ENCODE measurements at regions not wholly inside any gene's neighbourhood (a gene's known extent, or its start where the extent isn't known, plus 50 kb on each side); places are given as distances from the start of the nearest gene placed in this dataset.

GRCh38 chr3:79986338-79986737 lies 218.5 kb upstream of the ROBO1 start:
- no peak for DNase-seq
- TF ChIP-seq CTCF (IDR thresholded peaks at IDR 0.05) = no peak
- no peaks in the 10 kb centered on the region for H3K4me1 ChIP-seq
- H3K27me3 ChIP-seq = no peaks in the 10 kb centered on the region
- no peak overlapping the region for H3K9ac ChIP-seq (ENCODE audit: low read depth in 2 of 2, low read length in 2 of 2)
- H3K36me3 ChIP-seq = no peaks in the 10 kb centered on the region
- no peak overlapping the region for H3K4me3 ChIP-seq
- H3K27ac ChIP-seq = no peak overlapping the region
- no peaks in the 10 kb centered on the region for H3K9me3 ChIP-seq
- intact Hi-C loops (cut with DNase I) = no loop called here

GRCh38 chr3:79985816-79986215 lies 218.0 kb upstream of the ROBO1 start:
- no peaks in the 10 kb centered on the region for H3K4me1 ChIP-seq
- H3K9ac ChIP-seq (ENCODE audit: low read depth in 2 of 2, low read length in 2 of 2) = no peak overlapping the region
- no peak for DNase-seq
- intact Hi-C loops (cut with DNase I) = no loop called here
- H3K27ac ChIP-seq = no peak overlapping the region
- H3K27me3 ChIP-seq = no peaks in the 10 kb centered on the region
- H3K9me3 ChIP-seq = no peaks in the 10 kb centered on the region
- no peak for TF ChIP-seq CTCF (IDR thresholded peaks at IDR 0.05)
- no peak overlapping the region for H3K4me3 ChIP-seq
- no peaks in the 10 kb centered on the region for H3K36me3 ChIP-seq

- no peak for TF ChIP-seq CTCF (IDR thresholded peaks at IDR 0.05)
- intact Hi-C loops (cut with DNase I) = no loop called here
- no peaks in the 10 kb centered on the region for H3K9me3 ChIP-seq
- no peak overlapping the region for H3K9ac ChIP-seq (ENCODE audit: low read depth in 2 of 2, low read length in 2 of 2)
- H3K27ac ChIP-seq = no peak overlapping the region
- no peaks in the 10 kb centered on the region for H3K36me3 ChIP-seq
- no peak for DNase-seq
- H3K4me1 ChIP-seq = no peaks in the 10 kb centered on the region
- H3K4me3 ChIP-seq = no peak overlapping the region
- H3K27me3 ChIP-seq = no peaks in the 10 kb centered on the region
Observed at GRCh38 chr3:79983118-79983517, 215.3 kb upstream of the ROBO1 start.

- H3K9ac ChIP-seq (ENCODE audit: low read depth in 2 of 2, low read length in 2 of 2) = no peak overlapping the region
- no peaks in the 10 kb centered on the region for H3K27me3 ChIP-seq
- no peaks in the 10 kb centered on the region for H3K4me1 ChIP-seq
- intact Hi-C loops (cut with DNase I) = no loop called here
- H3K9me3 ChIP-seq = no peaks in the 10 kb centered on the region
- H3K27ac ChIP-seq = no peak overlapping the region
- H3K4me3 ChIP-seq = no peak overlapping the region
- no peak for TF ChIP-seq CTCF (IDR thresholded peaks at IDR 0.05)
- DNase-seq = no peak
- H3K36me3 ChIP-seq = no peaks in the 10 kb centered on the region
Observed at GRCh38 chr3:79979990-79980389, 212.2 kb upstream of the ROBO1 start.

GRCh38 chr3:79976466-79976865 lies 208.7 kb upstream of the ROBO1 start:
- no peaks in the 10 kb centered on the region for H3K36me3 ChIP-seq
- no peaks in the 10 kb centered on the region for H3K4me1 ChIP-seq
- intact Hi-C loops (cut with DNase I) = no loop called here
- TF ChIP-seq CTCF (IDR thresholded peaks at IDR 0.05) = no peak
- no peak overlapping the region for H3K9ac ChIP-seq (ENCODE audit: low read depth in 2 of 2, low read length in 2 of 2)
- no peaks in the 10 kb centered on the region for H3K27me3 ChIP-seq
- no peak overlapping the region for H3K4me3 ChIP-seq
- H3K27ac ChIP-seq = no peak overlapping the region
- no peaks in the 10 kb centered on the region for H3K9me3 ChIP-seq
- DNase-seq = no peak

All from colonic mucosa (tissue), 4 donors.